Right lobe of liver (tissue), 4 donors: ENCODE measurements at regions not wholly inside any gene's neighbourhood (a gene's known extent, or its start where the extent isn't known, plus 50 kb on each side); places are given as distances from the start of the nearest gene placed in this dataset.

ENCODE experiments used
- POLR2A ChIP-seq: fragments of 450-650 bp; IDR thresholded peaks from one replicate; pipeline ENCODE4 v1.6.1; 2017; ENCODE audit warnings: antibody characterized with exemption, mild to moderate bottlenecking
- TF ChIP-seq, protein P1 (sequence below), 4 donors: fragments of 200-600 bp in 3 of 4; fragments of 450-650 bp in 1 of 4; IDR thresholded peaks; one replicate each; pipeline versions ENCODE4 v1.5.1 to v1.8.0; 2016 to 2022; ENCODE audit warnings: antibody characterized with exemption in 4 of 4, mild to moderate bottlenecking in 2 of 4
- donor health status: DM: no; HTN: no; CAD: no.
- donor health status: DM: no; HTN: no; CAD: no.
- donor health status: DM: no; HTN: yes; CAD: no.

DNA sequence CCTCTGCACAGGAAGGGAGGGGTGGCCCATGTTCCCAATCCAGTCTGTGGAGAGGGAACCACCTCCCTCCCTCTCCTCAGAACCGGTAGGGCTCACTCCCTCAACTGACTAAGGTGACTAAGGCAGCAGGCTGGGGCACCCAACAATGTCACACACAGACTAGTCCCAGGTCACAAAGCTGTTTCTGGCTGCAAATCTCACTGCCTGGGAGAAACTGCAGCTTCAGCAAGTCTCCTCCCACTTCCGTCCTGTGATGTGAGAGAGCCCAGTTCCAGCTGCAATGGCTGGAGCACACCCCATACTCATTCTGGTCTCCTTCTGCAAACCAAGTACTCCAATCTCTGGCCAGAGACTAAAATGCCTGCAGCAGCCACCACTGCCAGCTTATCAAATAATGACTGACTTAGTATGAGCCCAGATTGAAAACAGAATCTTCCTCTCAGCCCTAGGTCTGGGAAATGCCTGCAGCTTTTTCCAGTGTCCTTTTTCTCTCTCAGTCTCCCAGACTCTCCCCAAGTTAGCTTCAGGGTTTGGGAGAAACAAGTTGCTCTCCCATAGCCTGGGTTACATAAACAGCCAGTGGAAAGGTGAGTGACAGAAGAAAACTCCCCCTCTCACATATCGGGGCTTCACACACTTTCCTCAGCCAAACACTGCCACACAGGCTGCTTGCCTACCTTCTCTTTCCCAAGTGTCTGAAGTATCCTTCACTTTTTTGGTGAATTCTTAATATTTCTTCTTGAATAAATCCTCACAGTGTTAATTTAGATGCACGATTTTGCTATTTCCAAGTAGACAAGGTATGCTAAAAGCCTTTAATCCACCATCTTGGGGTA lies 247.4 kb upstream of the RASA1 start:
- TF ChIP-seq, protein P1, sequence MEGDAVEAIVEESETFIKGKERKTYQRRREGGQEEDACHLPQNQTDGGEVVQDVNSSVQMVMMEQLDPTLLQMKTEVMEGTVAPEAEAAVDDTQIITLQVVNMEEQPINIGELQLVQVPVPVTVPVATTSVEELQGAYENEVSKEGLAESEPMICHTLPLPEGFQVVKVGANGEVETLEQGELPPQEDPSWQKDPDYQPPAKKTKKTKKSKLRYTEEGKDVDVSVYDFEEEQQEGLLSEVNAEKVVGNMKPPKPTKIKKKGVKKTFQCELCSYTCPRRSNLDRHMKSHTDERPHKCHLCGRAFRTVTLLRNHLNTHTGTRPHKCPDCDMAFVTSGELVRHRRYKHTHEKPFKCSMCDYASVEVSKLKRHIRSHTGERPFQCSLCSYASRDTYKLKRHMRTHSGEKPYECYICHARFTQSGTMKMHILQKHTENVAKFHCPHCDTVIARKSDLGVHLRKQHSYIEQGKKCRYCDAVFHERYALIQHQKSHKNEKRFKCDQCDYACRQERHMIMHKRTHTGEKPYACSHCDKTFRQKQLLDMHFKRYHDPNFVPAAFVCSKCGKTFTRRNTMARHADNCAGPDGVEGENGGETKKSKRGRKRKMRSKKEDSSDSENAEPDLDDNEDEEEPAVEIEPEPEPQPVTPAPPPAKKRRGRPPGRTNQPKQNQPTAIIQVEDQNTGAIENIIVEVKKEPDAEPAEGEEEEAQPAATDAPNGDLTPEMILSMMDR (IDR thresholded peaks at IDR 0.05) = no peak
- TF ChIP-seq POLR2A = no peak
